ENCODE measurements at regions not wholly inside any gene's neighbourhood (a gene's known extent, or its start where the extent isn't known, plus 50 kb on each side); places are given as distances from the start of the nearest gene placed in this dataset.
"Not testable (repeated sequence)": the region's sequence is repeated elsewhere in the genome, so short reads cannot be mapped to it uniquely, and the experiment has no call there.

DNA sequence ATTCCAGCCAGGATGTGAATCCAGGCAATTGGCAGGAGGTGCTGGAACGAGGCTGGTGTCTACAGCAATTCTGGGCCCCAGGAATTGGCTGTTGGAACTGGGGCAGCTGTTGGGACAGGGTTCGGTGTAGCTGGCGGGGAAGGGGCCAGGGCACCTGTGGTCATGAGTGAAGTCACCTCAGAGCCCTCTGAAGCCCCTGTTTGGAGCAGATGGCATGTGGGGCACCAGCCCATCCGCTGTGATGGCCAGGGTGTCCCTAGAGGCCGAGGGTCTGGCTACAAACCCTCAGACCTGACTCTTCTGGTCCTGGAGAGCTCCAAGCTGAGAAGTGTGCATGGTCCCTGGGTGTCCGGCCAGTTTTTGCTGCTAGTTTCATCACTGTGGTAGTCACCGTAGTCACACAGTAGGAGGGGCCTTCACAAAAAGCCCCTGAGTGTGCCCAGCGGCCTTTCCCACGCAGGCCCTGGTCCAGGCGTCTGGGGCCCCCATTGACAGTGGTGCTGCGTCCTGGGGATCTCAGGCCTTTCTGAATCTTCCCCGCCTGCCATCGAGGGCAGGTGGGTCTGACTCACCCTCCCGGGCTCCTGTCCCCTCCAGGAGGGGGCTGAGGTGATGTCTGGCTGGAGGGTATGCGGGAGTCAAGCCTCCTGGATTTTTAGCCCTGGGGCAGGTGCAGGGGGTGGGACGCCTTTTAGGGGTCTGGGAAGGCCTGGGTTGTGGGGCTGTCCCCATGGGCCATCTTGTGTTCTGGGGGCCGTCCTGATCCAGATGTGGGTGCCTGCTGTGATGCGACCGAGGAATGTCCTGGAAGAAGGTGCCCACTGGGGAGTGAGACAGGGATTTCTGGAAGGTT is 368.0 kb downstream of the TMEM121 start:
- no peak for TF ChIP-seq POLR2A (IDR thresholded peaks at IDR 0.05)
- TF ChIP-seq, protein P1, sequence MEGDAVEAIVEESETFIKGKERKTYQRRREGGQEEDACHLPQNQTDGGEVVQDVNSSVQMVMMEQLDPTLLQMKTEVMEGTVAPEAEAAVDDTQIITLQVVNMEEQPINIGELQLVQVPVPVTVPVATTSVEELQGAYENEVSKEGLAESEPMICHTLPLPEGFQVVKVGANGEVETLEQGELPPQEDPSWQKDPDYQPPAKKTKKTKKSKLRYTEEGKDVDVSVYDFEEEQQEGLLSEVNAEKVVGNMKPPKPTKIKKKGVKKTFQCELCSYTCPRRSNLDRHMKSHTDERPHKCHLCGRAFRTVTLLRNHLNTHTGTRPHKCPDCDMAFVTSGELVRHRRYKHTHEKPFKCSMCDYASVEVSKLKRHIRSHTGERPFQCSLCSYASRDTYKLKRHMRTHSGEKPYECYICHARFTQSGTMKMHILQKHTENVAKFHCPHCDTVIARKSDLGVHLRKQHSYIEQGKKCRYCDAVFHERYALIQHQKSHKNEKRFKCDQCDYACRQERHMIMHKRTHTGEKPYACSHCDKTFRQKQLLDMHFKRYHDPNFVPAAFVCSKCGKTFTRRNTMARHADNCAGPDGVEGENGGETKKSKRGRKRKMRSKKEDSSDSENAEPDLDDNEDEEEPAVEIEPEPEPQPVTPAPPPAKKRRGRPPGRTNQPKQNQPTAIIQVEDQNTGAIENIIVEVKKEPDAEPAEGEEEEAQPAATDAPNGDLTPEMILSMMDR (IDR thresholded peaks at IDR 0.05), result no peak
- peak in 3 of 5 donors; percentile 7 to 21 (median 20) for DNase-seq

DNA sequence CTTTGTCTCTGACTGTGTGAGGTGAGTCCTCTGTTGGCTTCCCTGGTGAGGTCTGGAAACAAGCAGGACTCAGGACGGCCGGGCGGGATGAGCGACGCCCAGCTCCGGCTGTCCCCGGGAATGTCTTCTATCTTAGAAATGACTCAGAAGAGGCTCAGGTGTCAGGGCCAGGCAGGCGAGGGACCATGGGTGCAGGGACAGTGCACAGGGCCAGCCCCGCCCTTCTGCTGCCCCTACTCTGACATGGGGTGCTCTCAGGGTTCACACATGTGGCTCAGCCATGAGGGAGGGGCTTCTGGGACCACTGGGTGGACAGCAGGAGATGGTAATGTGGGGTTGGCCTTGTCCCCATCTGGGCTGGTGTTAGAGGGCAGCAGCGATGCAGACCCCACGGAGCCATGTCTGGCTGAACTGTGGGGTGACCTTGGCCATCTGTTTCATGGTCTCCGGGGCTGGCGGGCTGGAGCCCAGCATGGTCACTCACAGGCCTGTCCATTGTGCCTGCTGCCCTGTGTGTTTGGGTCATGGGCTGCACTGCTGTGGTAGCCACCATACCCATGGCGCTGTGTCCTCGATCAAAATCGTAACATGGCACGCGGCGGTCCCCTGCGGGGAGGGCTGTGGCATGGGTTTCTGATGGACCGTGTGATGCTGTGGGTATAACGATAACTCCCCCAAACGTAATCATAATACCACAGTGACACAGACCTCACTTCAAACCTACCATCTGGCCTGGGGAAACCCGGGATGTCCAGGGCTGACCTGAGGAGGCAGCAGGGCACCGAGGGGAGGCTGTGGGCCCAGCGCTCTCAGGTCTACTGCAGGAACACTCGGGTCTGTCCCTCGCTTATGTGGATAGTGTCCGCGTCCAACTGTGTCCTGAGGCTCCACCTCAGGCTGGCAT is 368.8 kb downstream of the TMEM121 start:
- ATAC-seq (no peak), DNase-seq (peak in 3 of 5 donors; percentile 5 to 42 (median 22))
- Histone ChIP-seq H3K4me1 (no peaks in the 10 kb centered on the region), H3K9me3 (peaks cover 0 to 4% (median 0%) of the 10 kb centered on the region in 12 donors), H3K27me3 (no peaks in the 10 kb centered on the region), H3K36me3 (no peaks in the 10 kb centered on the region), H3K27ac (no peak overlapping the region), H3K4me3 (no peak overlapping the region)
- intact Hi-C loops (cut with DNase I), result no loop called here
- TF ChIP-seq, protein P1 (IDR thresholded peaks at IDR 0.05), result no peak
- no peak for TF ChIP-seq POLR2A (IDR thresholded peaks at IDR 0.05)
- 81 to 87% (median 83%) methylated on average over 25 to 30 of the region's 30 CpGs for WGBS, 4 donors

More for the DNA sequence above, 368.0 kb downstream of the TMEM121 start:
- Histone ChIP-seq H3K27ac (no peak overlapping the region), H3K27me3 (no peaks in the 10 kb centered on the region), H3K4me3 (no peak overlapping the region), H3K9me3 (peaks cover 0 to 4% (median 0%) of the 10 kb centered on the region in 12 donors), H3K4me1 (no peaks in the 10 kb centered on the region), H3K36me3 (no peaks in the 10 kb centered on the region)
- intact Hi-C loops (cut with DNase I), result no loop called here
- 72 to 80% (median 76%) methylated on average over 17 to 19 of the region's 19 CpGs for WGBS, 4 donors
- ATAC-seq, result no peak

DNA sequence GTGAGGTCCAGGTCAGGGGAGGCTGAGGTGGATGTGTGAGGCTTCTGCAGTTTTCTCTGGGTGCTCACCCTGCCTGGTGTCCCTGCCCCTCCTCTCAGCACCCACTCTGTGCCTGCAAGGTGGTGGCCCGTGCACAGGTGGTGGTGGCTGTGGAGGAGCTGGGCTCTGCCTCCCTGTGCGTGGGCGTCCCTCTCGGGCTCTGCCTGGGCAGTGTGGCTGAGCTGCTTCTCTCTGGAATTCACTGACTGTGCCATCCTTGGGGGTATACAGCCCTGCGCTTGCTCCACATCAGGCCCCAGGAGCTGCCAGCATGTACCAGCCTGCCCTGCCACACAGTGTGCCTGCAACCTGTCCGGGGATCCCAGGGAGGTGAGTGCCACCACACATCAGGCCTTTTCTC is 369.8 kb downstream of the TMEM121 start:
- ATAC-seq; H3K4me1 ChIP-seq; H3K9me3 ChIP-seq; H3K36me3 ChIP-seq; intact Hi-C loops (cut with DNase I); H3K27ac ChIP-seq; H3K4me3 ChIP-seq; H3K27me3 ChIP-seq: not testable (repeated sequence)
- peak in 2 of 5 donors; percentile 2 to 17 for DNase-seq
- 67 to 80% (median 75%) methylated on average over 2 to 6 of the region's 6 CpGs for WGBS, 4 donors

DNA sequence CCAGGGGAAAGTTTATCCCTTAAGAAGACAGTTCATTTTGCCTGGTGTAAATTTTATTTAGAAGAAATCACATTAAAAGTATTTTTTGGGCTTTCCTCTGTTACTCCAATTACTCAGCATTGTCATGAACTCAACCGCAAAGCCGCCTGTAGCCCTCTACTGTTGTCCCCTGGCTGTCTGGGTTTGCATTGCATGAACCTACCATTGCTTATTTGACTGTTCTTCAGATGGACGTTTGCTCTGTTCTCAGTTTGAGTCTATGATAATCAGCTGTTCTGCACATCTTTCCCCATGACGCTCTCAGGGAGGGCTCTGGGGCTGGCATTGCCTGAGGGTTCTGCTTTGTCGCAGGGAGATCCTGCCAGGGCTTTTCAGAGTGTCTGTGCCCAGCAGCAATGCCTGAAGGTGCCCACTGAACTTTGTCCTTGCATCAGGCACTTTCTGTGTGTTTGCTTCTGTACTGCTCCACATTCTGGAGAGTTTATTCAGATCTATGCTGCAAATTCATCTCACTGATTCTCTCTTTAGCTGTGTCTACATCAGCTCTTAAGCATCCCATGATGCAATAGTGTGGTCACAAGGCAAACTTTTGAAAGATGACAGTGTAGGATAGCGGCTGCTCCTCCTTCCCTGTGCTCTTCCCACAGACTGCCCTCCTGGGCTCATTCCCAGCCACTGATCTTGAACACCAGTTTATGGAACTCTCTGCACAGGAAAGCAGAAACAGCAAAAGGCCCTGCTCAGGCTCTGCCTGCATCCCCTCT is 370.8 kb downstream of the TMEM121 start:
- intact Hi-C loops (cut with DNase I); H3K4me3 ChIP-seq; ATAC-seq; H3K36me3 ChIP-seq; H3K27me3 ChIP-seq; H3K27ac ChIP-seq; H3K4me1 ChIP-seq; H3K9me3 ChIP-seq: not testable (repeated sequence)
- 56 to 67% (median 59%) methylated on average over 6 of the region's 6 CpGs for WGBS, 4 donors
- DNase-seq, result peak in 1 of 5 donors; percentile 7

Measured in heart left ventricle (tissue), 16 donors.